ENCODE measurements at regions not wholly inside any gene's neighbourhood (a gene's known extent, or its start where the extent isn't known, plus 50 kb on each side); places are given as distances from the start of the nearest gene placed in this dataset.
"Not testable (repeated sequence)": the region's sequence is repeated elsewhere in the genome, so short reads cannot be mapped to it uniquely, and the experiment has no call there.

GRCh38 chr7:130849604-130850003 lies 115.6 kb upstream of the KLF14 start:
- DNase-seq (ENCODE audit: low read depth), result no peak

- DNase-seq (ENCODE audit: low read depth), result no peak
These were observed 116.9 kb upstream of the KLF14 start for GRCh38 chr7:130850956-130851355.

DNA sequence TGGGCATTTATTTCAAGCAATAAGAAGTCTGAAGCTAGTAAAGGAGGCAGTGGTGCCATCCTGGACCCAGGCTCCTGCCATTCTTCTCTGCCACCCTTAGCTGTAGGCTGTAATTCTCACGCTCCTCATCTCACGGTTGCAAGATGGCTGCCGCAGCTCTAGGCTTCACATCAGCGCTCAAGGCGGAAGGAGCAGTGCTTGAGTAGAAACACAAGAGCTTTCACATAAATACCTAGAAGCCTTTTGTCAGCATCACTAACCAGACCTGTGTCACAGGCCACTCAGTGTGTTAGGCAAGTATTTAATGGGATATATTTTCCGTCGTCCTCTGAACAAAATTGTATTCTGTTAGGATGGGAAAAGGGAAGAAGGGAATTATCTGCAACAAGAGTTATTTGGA lies 118.9 kb upstream of the KLF14 start:
- no peak for DNase-seq (ENCODE audit: low read depth)

- DNase-seq (ENCODE audit: low read depth), result peak; percentile 63
These were observed 119.7 kb upstream of the KLF14 start for GRCh38 chr7:130853503-130854279.

DNA sequence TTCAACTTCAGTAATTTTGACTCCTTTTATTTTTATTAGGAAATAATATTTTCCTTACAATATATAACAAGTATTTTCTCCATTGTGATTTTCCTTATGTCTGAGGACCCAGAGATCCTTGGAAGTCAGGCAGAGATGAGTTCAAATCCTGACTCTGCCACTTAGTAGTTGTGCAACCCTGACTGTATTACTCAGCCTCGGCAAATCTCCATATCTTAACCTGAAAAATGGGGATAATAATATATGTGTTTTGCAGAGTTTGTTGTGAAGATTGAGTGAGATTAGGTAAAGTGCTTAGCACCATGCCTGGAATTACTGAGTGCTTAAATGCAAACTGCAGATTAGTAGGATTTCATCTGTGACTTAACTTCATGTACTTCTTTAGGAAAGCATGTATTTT lies 120.5 kb upstream of the KLF14 start:
- DNase-seq (ENCODE audit: low read depth), result no peak

- DNase-seq (ENCODE audit: low read depth), result no peak
These were observed 122.9 kb upstream of the KLF14 start for GRCh38 chr7:130856866-130857265.

DNA sequence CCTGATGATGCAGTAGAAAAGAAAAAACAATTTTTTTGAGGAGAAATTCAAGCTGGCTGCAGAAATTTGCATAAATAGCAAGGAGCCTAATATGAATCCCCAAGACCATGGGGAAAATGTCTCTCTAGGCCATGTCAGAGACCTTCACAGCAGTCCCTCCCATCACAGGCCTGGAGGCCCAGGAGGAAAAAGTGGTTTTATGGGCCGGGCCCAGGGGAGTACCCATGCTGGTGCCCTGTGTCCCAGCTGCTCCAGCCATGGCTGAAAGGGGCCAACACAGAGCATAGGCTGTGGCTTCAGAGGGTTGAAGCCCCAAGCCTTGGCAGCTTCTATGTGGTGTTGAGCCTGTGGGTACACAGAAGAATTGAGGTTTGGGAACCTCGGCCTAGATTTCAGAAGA lies 126.8 kb upstream of the KLF14 start:
- DNase-seq (ENCODE audit: low read depth), result not testable (repeated sequence)

DNA sequence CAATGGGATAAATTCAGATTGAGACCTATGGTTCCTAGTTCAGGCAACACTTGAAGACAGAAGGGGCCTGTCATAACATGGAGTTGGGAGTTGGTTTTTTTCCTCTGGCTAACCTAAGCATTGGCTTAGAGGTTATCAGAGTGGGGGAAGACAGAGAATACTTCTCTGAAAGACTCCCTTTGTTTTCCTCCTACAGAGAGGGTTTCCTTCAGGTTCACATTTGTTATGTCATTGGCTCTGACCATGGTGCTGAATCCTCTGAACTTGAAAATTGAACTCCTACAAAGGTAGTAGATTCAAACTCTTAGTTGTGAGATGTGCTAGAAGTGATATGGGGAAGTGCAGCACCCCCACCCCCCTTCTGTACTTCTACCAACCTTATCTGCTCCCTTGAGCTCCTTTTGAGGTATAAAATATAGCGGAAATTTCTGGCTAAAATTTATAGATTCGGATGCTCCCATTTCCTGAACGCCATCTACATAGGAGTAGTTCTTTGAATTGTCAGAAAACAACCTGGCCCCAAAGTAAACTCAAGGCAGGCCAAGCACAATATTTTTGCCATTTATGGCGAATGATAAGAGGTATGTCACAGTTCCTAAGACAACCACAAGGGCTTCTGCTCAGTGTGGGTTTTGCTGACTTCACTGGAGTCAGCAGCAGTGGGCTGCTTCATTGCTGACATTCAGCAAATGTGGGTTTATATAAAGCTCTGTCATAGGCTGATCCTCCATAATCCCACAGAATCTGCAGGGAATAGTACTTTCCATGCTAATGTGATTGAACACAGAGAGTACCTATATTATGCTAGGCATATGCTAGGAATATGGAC lies 131.6 kb upstream of the KLF14 start:
- DNase-seq (ENCODE audit: low read depth), result peak; percentile 47

GRCh38 chr7:130867039-130867438 lies 133.0 kb upstream of the KLF14 start:
- DNase-seq (ENCODE audit: low read depth), result no peak

GRCh38 chr7:130867581-130868136 lies 133.7 kb upstream of the KLF14 start:
- no peak for DNase-seq (ENCODE audit: low read depth)

DNA sequence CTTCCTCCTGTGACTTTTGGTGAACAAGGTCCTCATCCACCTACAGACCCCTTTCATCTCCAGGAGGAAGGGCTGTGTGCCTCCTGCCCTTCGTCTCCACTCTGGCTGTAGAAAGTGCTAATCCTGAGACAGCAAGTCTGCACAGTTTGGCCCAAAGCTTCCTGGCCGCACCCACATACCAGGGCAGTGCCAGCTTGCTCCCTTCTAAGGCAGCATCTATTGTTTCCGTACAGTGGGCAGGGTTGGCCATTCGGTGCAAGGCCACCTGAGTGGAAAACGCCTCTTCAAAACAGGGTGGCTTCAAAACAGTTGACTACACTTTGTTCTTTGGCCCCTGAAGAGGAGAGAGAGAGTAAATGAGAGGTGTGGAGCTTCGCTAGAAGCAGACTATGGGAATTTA lies 134.1 kb upstream of the KLF14 start:
- DNase-seq (ENCODE audit: low read depth), result no peak

DNA sequence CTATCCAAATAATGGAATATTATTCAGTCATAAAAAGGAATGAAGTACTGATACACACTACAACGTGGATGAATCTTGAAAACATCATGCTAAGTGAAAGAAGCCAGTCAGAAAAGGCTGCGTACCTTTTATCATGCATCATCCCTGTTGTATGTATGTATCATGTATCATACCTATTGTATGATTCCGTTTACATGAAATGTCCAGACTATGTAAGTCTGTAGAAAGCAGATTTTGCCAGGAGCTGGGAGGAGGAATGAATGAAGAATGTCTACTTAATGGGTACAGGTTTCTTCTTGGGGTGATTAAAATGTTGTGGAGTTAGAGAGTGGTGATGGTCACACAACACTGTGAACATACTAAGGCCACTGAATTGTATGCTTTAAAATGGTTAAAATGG lies 135.9 kb upstream of the KLF14 start:
- no peak for DNase-seq (ENCODE audit: low read depth)

DNA sequence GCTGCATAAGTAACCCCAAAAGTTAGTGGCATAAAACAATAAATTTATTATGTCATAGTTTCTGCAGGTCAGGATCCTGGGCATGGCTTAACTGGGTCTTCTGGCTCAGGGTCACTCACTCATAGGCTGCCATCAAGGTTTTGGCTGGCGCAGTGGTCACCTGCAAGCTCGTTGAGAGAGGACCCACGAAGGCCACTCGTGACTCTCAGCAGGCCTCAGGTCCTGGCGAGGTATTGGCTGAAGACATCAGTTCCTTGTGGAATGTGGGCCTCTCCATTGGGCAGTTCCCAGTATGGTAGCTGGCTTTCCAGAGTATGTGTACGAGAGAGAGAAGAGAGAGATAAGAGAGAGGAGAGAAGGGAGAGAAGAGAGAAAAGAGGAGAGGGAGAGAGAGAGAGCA lies 138.3 kb upstream of the KLF14 start:
- DNase-seq (ENCODE audit: low read depth), result no peak

DNA sequence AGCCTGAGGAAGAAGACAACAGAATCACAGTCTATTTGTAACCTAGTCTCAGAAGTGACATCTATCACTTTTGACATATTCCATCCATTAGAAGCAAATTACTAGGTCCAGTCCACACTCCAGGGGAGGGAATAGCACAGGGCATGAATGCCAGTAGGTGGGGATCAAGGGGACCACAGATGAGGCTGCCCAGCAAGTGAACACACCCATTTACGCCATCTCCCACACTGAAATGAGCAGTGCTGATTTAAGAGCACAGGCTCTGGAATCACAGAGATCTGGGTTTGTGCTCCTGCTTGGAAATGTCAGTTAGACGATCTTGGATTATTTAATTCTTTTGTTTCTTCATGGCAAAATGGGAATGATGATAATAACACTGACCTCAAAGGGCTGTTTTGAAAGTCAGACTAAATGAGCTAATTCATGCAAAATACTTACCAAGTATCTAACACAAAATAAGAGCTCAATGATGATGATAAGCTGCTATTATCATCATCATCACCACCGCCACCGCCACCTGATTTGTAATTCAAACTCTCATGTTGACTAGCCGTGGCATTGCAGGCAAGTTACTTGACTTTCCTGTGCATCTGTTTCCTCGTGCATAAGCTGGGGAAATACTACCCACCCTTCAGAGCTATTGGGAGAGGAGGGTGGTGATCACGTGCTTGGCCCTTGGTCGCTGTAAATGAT lies 138.9 kb upstream of the KLF14 start:
- no peak for DNase-seq (ENCODE audit: low read depth)

DNA sequence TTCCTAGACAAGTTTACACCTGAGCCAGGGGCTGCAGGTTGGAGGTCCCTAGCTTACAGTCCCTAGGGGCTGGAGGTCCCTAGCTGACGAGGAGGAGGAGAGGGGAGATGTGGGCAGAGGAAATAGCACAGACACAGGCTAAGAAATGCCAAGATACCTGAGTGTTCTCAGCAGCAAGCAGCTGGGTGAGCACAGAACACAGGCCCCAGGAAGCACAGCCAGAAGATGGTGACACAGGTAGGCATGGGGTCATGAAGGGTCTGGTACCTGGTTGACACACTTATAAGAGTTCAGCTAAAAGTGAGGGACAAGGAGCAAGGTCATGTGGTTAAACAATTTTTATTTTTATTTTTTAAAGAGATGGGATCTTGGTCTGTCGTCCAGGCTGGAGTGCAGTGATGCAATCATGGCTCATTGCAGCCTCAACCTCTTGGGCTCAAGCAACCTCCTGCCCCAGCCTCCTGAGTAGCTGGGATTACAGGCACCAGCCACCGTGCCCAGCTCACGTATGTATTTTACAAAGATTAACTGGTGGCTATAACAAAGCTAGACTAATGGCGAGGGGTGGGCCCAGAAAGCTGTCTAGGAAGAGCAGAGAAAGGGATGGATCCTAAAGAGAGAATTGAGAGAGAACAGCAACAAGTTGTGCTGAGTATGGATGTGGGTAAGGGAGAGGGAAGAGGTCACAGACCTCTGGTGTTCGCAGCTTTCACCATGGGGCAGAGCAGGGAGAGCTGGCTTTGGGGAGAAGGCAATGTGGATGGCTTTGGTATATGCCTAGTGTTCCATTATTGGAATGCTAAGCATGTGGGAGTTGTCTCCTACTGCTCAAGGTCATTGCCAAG lies 140.3 kb upstream of the KLF14 start:
- no peak for DNase-seq (ENCODE audit: low read depth)

GRCh38 chr7:130875265-130875741 lies 141.3 kb upstream of the KLF14 start:
- DNase-seq (ENCODE audit: low read depth), result peak; percentile 62

- DNase-seq (ENCODE audit: low read depth), result no peak
These were observed 141.9 kb upstream of the KLF14 start for GRCh38 chr7:130875901-130876300.

GRCh38 chr7:130877236-130877990 lies 143.4 kb upstream of the KLF14 start:
- DNase-seq (ENCODE audit: low read depth), result no peak

DNA sequence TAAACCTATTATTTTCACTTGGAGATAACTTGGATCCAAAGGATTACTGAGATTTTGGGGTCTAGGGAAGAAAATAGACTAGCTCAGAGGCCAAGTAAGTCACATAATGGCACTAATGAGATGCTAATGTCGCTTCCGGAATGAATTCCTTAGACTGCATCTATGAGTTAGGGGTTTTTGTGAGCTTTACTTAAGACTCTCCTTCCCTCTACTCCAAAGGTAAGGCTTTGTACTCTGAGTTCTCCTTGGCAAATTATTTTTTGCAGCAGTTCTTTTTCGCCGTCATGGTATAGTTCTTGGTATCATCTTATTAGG lies 143.9 kb upstream of the KLF14 start:
- DNase-seq (ENCODE audit: low read depth), result no peak

- DNase-seq (ENCODE audit: low read depth), result no peak
These were observed 144.8 kb upstream of the KLF14 start for GRCh38 chr7:130878785-130879184.

GRCh38 chr7:130879191-130879590 lies 145.2 kb upstream of the KLF14 start:
- DNase-seq (ENCODE audit: low read depth), result no peak
